Progenitor cell of endocrine pancreas (in vitro differentiated cells): ENCODE measurements at regions not wholly inside any gene's neighbourhood (a gene's known extent, or its start where the extent isn't known, plus 50 kb on each side); places are given as distances from the start of the nearest gene placed in this dataset.

Source experiments
- DNase-seq: peaks from one replicate; pipeline ENCODE4 v3.0.0; 2021; ENCODE audit warnings: low spot score; ENCODE audit not compliant: unreplicated experiment
- H3K27ac Mint-ChIP-seq: 2 replicates; pipeline ENCODE4 v1.8.0; 2021; ENCODE audit warnings: mild to moderate bottlenecking, moderate library complexity, mixed read lengths
- H3K27me3 Mint-ChIP-seq: 2 replicates; pipeline ENCODE4 v1.8.0; 2021; ENCODE audit warnings: mixed read lengths
- H3K36me3 Mint-ChIP-seq: 2 replicates; pipeline ENCODE4 v1.8.0; 2022; ENCODE audit warnings: mixed read lengths; ENCODE audit not compliant: insufficient read depth
- H3K4me1 Mint-ChIP-seq: 2 replicates; pipeline ENCODE4 v1.8.0; 2021; ENCODE audit warnings: low read depth, mixed read lengths
- H3K4me3 Mint-ChIP-seq: 2 replicates; pipeline ENCODE4 v1.8.0; 2021; ENCODE audit warnings: low read depth, mild to moderate bottlenecking, moderate library complexity, mixed read lengths
- H3K9me3 Mint-ChIP-seq: 2 replicates; pipeline ENCODE4 v1.8.0; 2021; ENCODE audit warnings: low read depth, mixed read lengths
- CTCF ChIP-seq: fragments of 200-600 bp; sonication (generic); IDR thresholded peaks from one replicate; pipeline ENCODE4 v1.5.0; 2021; ENCODE audit warnings: antibody characterized with exemption, mild to moderate bottlenecking; ENCODE audit not compliant: unreplicated experiment

- no peak overlapping the region for H3K4me3 Mint-ChIP-seq
- no peaks in the 10 kb centered on the region for H3K9me3 Mint-ChIP-seq
- peaks cover 2% of the 10 kb centered on the region for H3K4me1 Mint-ChIP-seq
- no peak overlapping the region for H3K27ac Mint-ChIP-seq
- no peak for TF ChIP-seq CTCF
- no peaks in the 10 kb centered on the region for H3K36me3 Mint-ChIP-seq
- H3K27me3 Mint-ChIP-seq: peaks cover 78% of the 10 kb centered on the region
- no peak for DNase-seq
These were observed 280.3 kb upstream of the TUT7 start for GRCh38 chr9:86634501-86634900.

- H3K4me1 Mint-ChIP-seq: no peaks in the 10 kb centered on the region
- DNase-seq: no peak
- H3K9me3 Mint-ChIP-seq: no peaks in the 10 kb centered on the region
These were observed 279.7 kb upstream of the TUT7 start for GRCh38 chr9:86633945-86634344.

GRCh38 chr9:86632537-86632936 is 278.3 kb upstream of the TUT7 start:
- Mint-ChIP-seq H3K36me3 (no peaks in the 10 kb centered on the region), H3K9me3 (no peaks in the 10 kb centered on the region), H3K4me1 (no peaks in the 10 kb centered on the region), H3K27ac (no peak overlapping the region), H3K27me3 (peaks cover 63% of the 10 kb centered on the region), H3K4me3 (no peak overlapping the region)
- no peak for TF ChIP-seq CTCF
- DNase-seq: no peak

More at GRCh38 chr9:86633945-86634344, 279.7 kb upstream of the TUT7 start:
- TF ChIP-seq CTCF: no peak
- Mint-ChIP-seq H3K27ac (no peak overlapping the region), H3K4me3 (no peak overlapping the region), H3K36me3 (no peaks in the 10 kb centered on the region), H3K27me3 (peaks cover 76% of the 10 kb centered on the region)

- H3K4me1 Mint-ChIP-seq: peaks cover 5% of the 10 kb centered on the region
- no peak overlapping the region for H3K27ac Mint-ChIP-seq
- TF ChIP-seq CTCF: no peak
- H3K27me3 Mint-ChIP-seq: peaks cover 40% of the 10 kb centered on the region
- no peak overlapping the region for H3K4me3 Mint-ChIP-seq
- H3K36me3 Mint-ChIP-seq: no peaks in the 10 kb centered on the region
- no peak for DNase-seq
- H3K9me3 Mint-ChIP-seq: no peaks in the 10 kb centered on the region
These were observed 275.3 kb upstream of the TUT7 start for GRCh38 chr9:86629530-86629929.

GRCh38 chr9:86626802-86627201 is 272.6 kb upstream of the TUT7 start:
- Mint-ChIP-seq H3K4me1 (peaks cover 7% of the 10 kb centered on the region), H3K36me3 (no peaks in the 10 kb centered on the region), H3K27ac (no peak overlapping the region), H3K4me3 (no peak overlapping the region), H3K27me3 (peaks cover 22% of the 10 kb centered on the region), H3K9me3 (no peaks in the 10 kb centered on the region)
- TF ChIP-seq CTCF: no peak
- no peak for DNase-seq
